GM18867 (cell line): ENCODE measurements at regions not wholly inside any gene's neighbourhood (a gene's known extent, or its start where the extent isn't known, plus 50 kb on each side); places are given as distances from the start of the nearest gene placed in this dataset.
"Not testable (repeated sequence)": the region's sequence is repeated elsewhere in the genome, so short reads cannot be mapped to it uniquely, and the experiment has no call there.

Experiments used
- ATAC-seq: cut with Tn5 transposase; IDR thresholded peaks from one replicate; pipeline ENCODE4 v1.9.1; 2021; ENCODE audit warnings: mild to moderate bottlenecking, moderate library complexity; ENCODE audit not compliant: unreplicated experiment

GRCh38 chr3:56957522-56957921 lies 102.9 kb upstream of the SPATA12 start:
- ATAC-seq = no peak

- no peak for ATAC-seq
Measured at GRCh38 chr3:56956906-56957305, 103.6 kb upstream of the SPATA12 start.

GRCh38 chr3:56955492-56956111 lies 104.9 kb upstream of the SPATA12 start:
- ATAC-seq = no peak

GRCh38 chr3:56954125-56954524 lies 106.3 kb upstream of the SPATA12 start:
- ATAC-seq = no peak

- ATAC-seq = no peak
Measured at GRCh38 chr3:56952846-56953245, 107.6 kb upstream of the SPATA12 start.

- ATAC-seq = no peak
Measured at GRCh38 chr3:56952061-56952460, 108.4 kb upstream of the SPATA12 start.

GRCh38 chr3:56951366-56951765 lies 109.1 kb upstream of the SPATA12 start:
- ATAC-seq = no peak

GRCh38 chr3:56945378-56945777 lies 115.1 kb upstream of the SPATA12 start:
- not testable (repeated sequence) for ATAC-seq

- ATAC-seq = no peak
Measured at GRCh38 chr3:56942523-56942922, 117.9 kb upstream of the SPATA12 start.

GRCh38 chr3:56940976-56941375 lies 119.5 kb upstream of the SPATA12 start:
- ATAC-seq = no peak

GRCh38 chr3:56940321-56940720 lies 120.1 kb upstream of the SPATA12 start:
- ATAC-seq = no peak

- ATAC-seq = no peak
Measured at GRCh38 chr3:56939834-56940233, 120.6 kb upstream of the SPATA12 start.

- ATAC-seq = no peak
Measured at GRCh38 chr3:56938530-56938929, 121.9 kb upstream of the SPATA12 start.

- no peak for ATAC-seq
Measured at GRCh38 chr3:56937580-56937979, 122.9 kb upstream of the SPATA12 start.

GRCh38 chr3:56935811-56936210 lies 124.7 kb upstream of the SPATA12 start:
- ATAC-seq = no peak

- not testable (repeated sequence) for ATAC-seq
Measured at GRCh38 chr3:56934481-56934880, 126.0 kb upstream of the SPATA12 start.

GRCh38 chr3:56933803-56934202 lies 126.7 kb upstream of the SPATA12 start:
- ATAC-seq = no peak

- ATAC-seq = no peak
Measured at GRCh38 chr3:56932866-56933265, 127.6 kb upstream of the SPATA12 start.

GRCh38 chr3:56931836-56932235 lies 128.6 kb upstream of the SPATA12 start:
- no peak for ATAC-seq

GRCh38 chr3:56930706-56931105 lies 129.0 kb upstream of the ARHGEF3 start:
- ATAC-seq = no peak

GRCh38 chr3:56929809-56930615 lies 128.3 kb upstream of the ARHGEF3 start:
- ATAC-seq = no peak

GRCh38 chr3:56928379-56929068 lies 126.8 kb upstream of the ARHGEF3 start:
- ATAC-seq = no peak
